ENCODE measurements at regions not wholly inside any gene's neighbourhood (a gene's known extent, or its start where the extent isn't known, plus 50 kb on each side); places are given as distances from the start of the nearest gene placed in this dataset.
A peak's percentile ranks its signal among the peaks of the same experiment; 100 is the strongest.

DNA sequence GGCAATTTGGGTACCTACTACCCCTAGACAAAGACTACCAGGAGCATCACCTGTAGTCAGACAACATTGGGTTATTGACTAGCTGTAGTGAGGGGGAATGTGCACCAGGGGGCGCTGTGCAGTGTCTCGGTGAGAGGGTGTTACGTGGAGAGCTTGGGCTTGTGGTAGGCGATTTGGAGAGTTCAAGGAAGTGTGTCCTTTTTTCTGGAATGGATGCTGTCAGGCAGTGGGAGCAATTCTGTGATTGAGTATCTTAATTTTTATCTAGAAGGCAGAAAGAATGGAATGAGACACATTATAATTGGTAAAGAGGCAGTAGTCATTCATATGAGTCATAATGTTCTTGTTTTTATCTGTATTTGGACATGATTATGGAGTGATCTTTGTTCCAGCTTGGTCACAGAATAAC lies 187.7 kb downstream of the GALC start:
- no peak overlapping the region for H2AFZ ChIP-seq (ENCODE audit: low read length)
- no peak overlapping the region for H3K4me3 ChIP-seq (ENCODE audit: insufficient read depth, low read length)
- TF ChIP-seq, protein P1, sequence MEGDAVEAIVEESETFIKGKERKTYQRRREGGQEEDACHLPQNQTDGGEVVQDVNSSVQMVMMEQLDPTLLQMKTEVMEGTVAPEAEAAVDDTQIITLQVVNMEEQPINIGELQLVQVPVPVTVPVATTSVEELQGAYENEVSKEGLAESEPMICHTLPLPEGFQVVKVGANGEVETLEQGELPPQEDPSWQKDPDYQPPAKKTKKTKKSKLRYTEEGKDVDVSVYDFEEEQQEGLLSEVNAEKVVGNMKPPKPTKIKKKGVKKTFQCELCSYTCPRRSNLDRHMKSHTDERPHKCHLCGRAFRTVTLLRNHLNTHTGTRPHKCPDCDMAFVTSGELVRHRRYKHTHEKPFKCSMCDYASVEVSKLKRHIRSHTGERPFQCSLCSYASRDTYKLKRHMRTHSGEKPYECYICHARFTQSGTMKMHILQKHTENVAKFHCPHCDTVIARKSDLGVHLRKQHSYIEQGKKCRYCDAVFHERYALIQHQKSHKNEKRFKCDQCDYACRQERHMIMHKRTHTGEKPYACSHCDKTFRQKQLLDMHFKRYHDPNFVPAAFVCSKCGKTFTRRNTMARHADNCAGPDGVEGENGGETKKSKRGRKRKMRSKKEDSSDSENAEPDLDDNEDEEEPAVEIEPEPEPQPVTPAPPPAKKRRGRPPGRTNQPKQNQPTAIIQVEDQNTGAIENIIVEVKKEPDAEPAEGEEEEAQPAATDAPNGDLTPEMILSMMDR (IDR thresholded peaks at IDR 0.05; ENCODE audit: extremely low read depth, low read depth, low read length) = peak; percentile 17
- DNase-seq (ENCODE audit: insufficient read length, low spot score, missing footprints) = no peak
- H4K20me1 ChIP-seq (ENCODE audit: insufficient read depth, low read length) = no peaks in the 10 kb centered on the region
- no peaks in the 10 kb centered on the region for H3K79me2 ChIP-seq (ENCODE audit: insufficient read depth, low read length)
- no peaks in the 10 kb centered on the region for H3K36me3 ChIP-seq (ENCODE audit: insufficient read depth, low read length)
- no peak overlapping the region for H3K27ac ChIP-seq (ENCODE audit: low read depth, low read length)
- no peaks in the 10 kb centered on the region for H3K27me3 ChIP-seq (ENCODE audit: insufficient read depth, low read length)
- no peaks in the 10 kb centered on the region for H3K4me1 ChIP-seq (ENCODE audit: insufficient read depth, low read length)
- no peak overlapping the region for H3K4me2 ChIP-seq (ENCODE audit: insufficient read depth, low read length)
- no peaks in the 10 kb centered on the region for H3K9me3 ChIP-seq (ENCODE audit: low read depth, low read length)

DNA sequence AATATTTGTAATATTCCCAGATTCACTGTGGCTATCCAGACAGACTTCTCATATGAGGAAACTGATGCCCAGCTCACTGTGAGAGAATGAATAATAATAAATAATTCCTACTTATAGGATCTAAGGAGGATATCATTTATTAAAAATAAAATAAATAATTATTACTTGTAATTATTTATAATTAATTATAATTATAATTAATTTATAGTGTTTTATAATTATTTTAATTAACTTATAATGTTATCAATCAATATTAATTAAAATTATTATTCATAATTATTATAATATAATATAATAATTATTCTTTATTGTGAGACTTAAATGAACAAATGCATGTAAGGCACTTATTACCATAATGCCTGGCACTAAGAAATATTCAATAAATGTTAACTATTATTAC lies 192.8 kb downstream of the GALC start:
- no peaks in the 10 kb centered on the region for H3K27me3 ChIP-seq (ENCODE audit: insufficient read depth, low read length)
- TF ChIP-seq, protein P1 (IDR thresholded peaks at IDR 0.05; ENCODE audit: extremely low read depth, low read depth, low read length) = no peak
- no peak overlapping the region for H2AFZ ChIP-seq (ENCODE audit: low read length)

DNA sequence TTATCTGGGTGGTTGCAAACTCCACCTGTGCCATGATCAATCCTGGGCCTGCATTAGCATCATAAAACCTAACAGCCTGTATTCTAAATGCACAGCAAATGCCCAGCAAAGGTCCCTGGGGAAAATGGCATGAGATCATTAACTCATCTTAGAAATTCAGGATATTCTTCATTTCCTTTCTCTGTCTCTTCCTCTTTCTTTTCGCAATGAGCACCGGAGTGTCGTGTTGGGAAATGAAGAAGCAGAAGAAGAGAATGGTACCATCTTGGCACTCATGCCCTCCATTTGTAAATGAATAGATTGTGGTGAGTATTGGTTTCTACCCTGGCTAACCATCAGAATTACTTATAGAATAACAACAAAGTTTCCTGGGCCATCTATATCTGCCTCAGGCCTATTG lies 193.6 kb downstream of the GALC start:
- no peak for DNase-seq (ENCODE audit: insufficient read length, low spot score, missing footprints)
- Histone ChIP-seq H3K36me3 (ENCODE audit: insufficient read depth, low read length) (no peaks in the 10 kb centered on the region), H2AFZ (ENCODE audit: low read length) (no peak overlapping the region), H3K27ac (ENCODE audit: low read depth, low read length) (no peak overlapping the region), H3K4me3 (ENCODE audit: insufficient read depth, low read length) (no peak overlapping the region), H4K20me1 (ENCODE audit: insufficient read depth, low read length) (no peaks in the 10 kb centered on the region), H3K27me3 (ENCODE audit: insufficient read depth, low read length) (no peaks in the 10 kb centered on the region), H3K4me1 (ENCODE audit: insufficient read depth, low read length) (no peaks in the 10 kb centered on the region), H3K79me2 (ENCODE audit: insufficient read depth, low read length) (no peaks in the 10 kb centered on the region), H3K9me3 (ENCODE audit: low read depth, low read length) (peaks cover 2% of the 10 kb centered on the region), H3K4me2 (ENCODE audit: insufficient read depth, low read length) (no peak overlapping the region)
- TF ChIP-seq, protein P1 (IDR thresholded peaks at IDR 0.05; ENCODE audit: extremely low read depth, low read depth, low read length) = no peak

More for the DNA sequence above, 192.8 kb downstream of the GALC start:
- H4K20me1 ChIP-seq (ENCODE audit: insufficient read depth, low read length) = no peaks in the 10 kb centered on the region
- H3K4me2 ChIP-seq (ENCODE audit: insufficient read depth, low read length) = no peak overlapping the region
- no peak overlapping the region for H3K4me3 ChIP-seq (ENCODE audit: insufficient read depth, low read length)
- H3K4me1 ChIP-seq (ENCODE audit: insufficient read depth, low read length) = no peaks in the 10 kb centered on the region
- H3K27ac ChIP-seq (ENCODE audit: low read depth, low read length) = no peak overlapping the region
- H3K79me2 ChIP-seq (ENCODE audit: insufficient read depth, low read length) = no peaks in the 10 kb centered on the region
- DNase-seq (ENCODE audit: insufficient read length, low spot score, missing footprints) = no peak
- peaks cover 2% of the 10 kb centered on the region for H3K9me3 ChIP-seq (ENCODE audit: low read depth, low read length)
- H3K36me3 ChIP-seq (ENCODE audit: insufficient read depth, low read length) = no peaks in the 10 kb centered on the region

DNA sequence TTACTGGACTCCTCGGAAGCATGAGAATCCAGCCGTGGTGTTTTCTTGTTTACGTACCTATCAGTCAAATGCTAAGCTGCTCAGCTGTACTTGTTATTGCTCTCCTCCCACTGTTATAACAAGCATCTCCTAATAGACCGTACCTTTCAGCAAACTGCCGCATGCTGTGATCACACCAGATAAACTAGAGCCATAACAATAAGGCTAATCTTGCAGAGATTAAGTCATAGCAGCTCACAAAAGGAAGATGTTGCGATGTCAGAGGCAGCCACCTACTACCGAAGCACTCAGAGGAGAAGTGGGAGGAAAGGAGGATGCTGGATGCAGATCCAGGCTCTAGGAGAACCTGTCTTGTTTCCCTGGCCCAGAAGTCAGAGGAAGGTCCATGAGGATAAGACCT lies 196.0 kb downstream of the GALC start:
- H3K4me1 ChIP-seq (ENCODE audit: insufficient read depth, low read length) = no peaks in the 10 kb centered on the region
- no peaks in the 10 kb centered on the region for H3K36me3 ChIP-seq (ENCODE audit: insufficient read depth, low read length)
- H3K79me2 ChIP-seq (ENCODE audit: insufficient read depth, low read length) = no peaks in the 10 kb centered on the region
- peaks cover 2% of the 10 kb centered on the region for H3K9me3 ChIP-seq (ENCODE audit: low read depth, low read length)
- H3K27me3 ChIP-seq (ENCODE audit: insufficient read depth, low read length) = no peaks in the 10 kb centered on the region
- H3K4me3 ChIP-seq (ENCODE audit: insufficient read depth, low read length) = no peak overlapping the region
- no peaks in the 10 kb centered on the region for H4K20me1 ChIP-seq (ENCODE audit: insufficient read depth, low read length)
- no peak for DNase-seq (ENCODE audit: insufficient read length, low spot score, missing footprints)
- no peak overlapping the region for H3K27ac ChIP-seq (ENCODE audit: low read depth, low read length)
- TF ChIP-seq, protein P1 (IDR thresholded peaks at IDR 0.05; ENCODE audit: extremely low read depth, low read depth, low read length) = no peak
- H2AFZ ChIP-seq (ENCODE audit: low read length) = no peak overlapping the region
- no peak overlapping the region for H3K4me2 ChIP-seq (ENCODE audit: insufficient read depth, low read length)
